Epithelial cell of esophagus (primary cell): ENCODE measurements at regions not wholly inside any gene's neighbourhood (a gene's known extent, or its start where the extent isn't known, plus 50 kb on each side); places are given as distances from the start of the nearest gene placed in this dataset.

Experiments used
- DNase-seq: peaks from one replicate; pipeline ENCODE4 v3.0.0; 2010; ENCODE audit warnings: low read depth
- H3K4me3 ChIP-seq: 2 replicates; pipeline ENCODE4 v1.5.1; 2011; ENCODE audit warnings: mild to moderate bottlenecking, low read length, control low read depth
- TF ChIP-seq, protein P1 (sequence below): IDR thresholded peaks from 2 replicates; pipeline ENCODE4 v1.5.1; 2011; ENCODE audit warnings: low read depth, mild to moderate bottlenecking, low read length, control low read depth, inconsistent platforms; ENCODE audit not compliant: insufficient read depth; ENCODE audit errors: missing control alignments

DNA sequence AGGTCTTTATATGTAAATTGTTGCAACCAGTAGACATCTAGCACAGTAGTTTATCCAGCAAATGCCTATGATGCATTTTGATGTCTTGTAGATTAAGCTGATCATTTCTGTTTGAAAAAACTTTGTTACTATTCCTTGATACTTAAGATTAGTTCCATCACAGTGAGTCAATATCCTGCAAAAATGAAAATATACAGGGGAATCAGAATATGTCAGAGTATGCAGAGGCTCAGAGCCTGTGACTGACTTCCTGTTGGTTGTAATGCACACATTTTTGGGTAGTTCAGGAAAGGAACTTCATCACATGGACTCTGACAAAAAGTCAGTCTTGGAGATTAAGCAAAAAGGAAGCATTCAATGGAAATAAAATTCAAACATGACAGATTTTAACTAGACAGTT lies 815.5 kb downstream of the FAT4 start:
- no peak overlapping the region for H3K4me3 ChIP-seq
- DNase-seq, result no peak
- TF ChIP-seq, protein P1, sequence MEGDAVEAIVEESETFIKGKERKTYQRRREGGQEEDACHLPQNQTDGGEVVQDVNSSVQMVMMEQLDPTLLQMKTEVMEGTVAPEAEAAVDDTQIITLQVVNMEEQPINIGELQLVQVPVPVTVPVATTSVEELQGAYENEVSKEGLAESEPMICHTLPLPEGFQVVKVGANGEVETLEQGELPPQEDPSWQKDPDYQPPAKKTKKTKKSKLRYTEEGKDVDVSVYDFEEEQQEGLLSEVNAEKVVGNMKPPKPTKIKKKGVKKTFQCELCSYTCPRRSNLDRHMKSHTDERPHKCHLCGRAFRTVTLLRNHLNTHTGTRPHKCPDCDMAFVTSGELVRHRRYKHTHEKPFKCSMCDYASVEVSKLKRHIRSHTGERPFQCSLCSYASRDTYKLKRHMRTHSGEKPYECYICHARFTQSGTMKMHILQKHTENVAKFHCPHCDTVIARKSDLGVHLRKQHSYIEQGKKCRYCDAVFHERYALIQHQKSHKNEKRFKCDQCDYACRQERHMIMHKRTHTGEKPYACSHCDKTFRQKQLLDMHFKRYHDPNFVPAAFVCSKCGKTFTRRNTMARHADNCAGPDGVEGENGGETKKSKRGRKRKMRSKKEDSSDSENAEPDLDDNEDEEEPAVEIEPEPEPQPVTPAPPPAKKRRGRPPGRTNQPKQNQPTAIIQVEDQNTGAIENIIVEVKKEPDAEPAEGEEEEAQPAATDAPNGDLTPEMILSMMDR, result no peak

DNA sequence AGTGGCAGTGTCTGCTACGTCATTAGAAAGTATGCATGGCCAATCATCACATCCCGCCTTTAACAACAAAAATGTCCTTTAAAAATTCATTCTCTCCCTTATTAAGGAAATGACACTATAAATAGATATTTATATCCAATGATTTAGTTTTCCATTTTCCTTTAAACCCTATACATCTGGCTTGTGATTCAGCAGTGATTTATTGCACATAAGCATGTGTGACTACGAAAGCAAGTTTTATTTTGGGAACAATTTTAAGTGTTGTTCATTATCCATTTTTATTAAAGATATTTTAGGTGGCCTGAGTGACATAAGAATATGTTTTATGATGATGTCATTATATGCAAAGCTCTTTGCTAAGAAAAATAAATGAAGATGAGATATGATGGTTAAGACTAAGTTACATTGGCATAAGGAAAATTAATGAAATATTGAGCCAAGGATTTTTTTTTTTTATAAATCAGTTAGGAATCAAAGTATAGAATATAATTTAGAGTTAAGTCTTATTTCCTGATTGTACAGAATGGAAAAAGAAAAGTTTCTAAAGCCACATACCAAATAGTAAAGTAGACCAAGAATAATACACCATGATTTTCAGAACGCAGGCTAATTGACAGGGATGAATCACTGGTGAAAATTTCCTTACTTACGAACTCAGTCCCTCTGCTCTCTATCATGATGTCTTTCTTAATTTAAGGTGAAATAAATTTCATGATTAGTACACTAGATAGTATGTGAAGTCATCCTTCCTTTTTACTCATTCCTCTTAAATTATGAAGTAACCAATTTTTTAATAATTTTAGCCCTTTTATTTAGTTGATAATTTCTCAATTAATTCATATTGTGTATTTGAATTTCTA lies 822.4 kb downstream of the FAT4 start:
- DNase-seq, result no peak
- H3K4me3 ChIP-seq, result no peak overlapping the region
- TF ChIP-seq, protein P1, result no peak

DNA sequence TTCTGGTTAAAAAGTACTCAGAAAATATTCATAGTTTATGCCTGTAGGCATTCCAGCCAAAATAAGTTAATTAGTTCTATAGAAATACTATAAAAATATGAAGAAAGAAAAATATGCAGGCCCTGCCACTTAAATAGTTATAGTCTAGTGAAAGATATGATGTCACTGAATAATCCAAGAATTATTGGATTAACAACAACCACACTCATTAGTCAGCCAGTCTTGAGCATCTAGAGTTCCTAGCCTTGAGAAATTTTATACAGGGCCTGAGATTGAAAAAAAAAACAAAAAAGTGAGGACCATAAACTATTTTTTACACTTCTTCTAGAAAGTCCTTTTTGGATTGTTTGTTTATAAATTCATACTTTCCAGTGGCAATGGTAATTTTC lies 823.0 kb downstream of the FAT4 start:
- TF ChIP-seq, protein P1, result no peak
- DNase-seq, result no peak
- H3K4me3 ChIP-seq, result no peak overlapping the region

DNA sequence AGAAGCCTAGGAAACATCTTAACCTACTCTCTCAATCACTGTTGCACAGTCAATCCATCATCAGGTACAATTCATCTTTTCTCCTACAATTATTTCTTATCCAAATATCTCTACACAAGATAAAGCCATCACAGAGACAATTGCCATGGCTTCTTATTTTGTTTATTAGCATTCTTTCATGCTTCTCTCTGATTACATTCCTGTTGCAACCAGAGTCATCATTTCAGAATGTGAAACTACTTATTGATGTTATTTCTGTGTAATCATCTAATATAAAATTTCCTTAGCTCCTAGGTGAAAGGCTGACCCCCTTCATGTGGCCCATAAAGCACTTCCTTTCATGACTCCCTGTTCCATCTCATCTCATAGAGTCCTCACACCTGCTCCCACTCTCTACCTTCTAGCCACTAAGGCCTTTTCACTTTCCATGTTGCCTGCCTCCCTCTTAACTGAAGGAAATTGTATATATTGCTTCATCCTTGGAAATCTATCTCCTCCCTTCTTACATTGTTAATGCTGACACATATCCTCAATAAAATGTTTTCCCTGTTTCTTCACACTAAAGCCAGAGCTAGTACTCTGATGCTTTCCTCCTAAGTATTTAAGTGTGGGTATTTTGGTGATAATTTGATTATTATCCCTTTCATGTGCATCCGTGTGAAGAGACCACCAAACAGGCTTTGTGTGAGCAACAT lies 829.9 kb downstream of the FAT4 start:
- TF ChIP-seq, protein P1, result no peak
- DNase-seq, result peak; percentile 49
- no peak overlapping the region for H3K4me3 ChIP-seq

DNA sequence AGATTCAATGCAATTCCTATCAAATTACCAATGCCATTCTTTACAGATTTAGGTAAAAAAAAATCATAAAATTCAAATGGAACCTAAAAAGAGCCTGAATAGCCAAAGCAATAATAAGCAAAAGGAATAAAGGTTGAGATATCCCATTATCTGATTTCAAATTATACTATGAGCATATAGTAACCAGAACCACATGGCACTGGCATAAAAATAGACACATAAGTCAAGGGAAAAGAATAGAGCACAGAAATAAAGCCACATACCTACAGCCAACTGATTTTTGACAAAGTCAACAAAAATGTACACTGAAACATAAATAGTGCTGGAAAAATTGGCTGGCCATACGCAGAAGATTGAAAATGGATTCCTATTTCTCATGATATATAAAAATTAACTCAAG lies 853.7 kb downstream of the FAT4 start:
- DNase-seq, result no peak
- H3K4me3 ChIP-seq, result no peak overlapping the region
- TF ChIP-seq, protein P1, result no peak

DNA sequence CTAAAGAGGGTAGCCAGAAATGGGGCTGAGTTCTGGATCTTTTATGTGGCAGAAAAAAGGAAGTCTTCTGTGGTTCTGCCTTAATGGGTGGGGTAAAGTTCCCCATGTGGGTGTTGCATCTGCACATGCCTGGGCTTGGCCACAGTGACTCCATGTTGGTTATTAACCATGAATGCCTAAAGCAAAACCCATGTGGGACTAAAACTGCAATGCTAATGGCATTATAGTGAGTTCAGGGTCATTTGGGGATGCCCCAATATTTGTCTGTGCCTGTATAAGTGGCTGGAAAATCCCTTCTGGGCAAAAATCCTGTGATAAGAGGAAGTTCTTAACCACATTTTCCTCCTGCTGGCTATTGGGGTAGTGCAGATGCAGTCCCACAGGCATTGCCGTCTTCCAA lies 857.4 kb downstream of the FAT4 start:
- no peak overlapping the region for H3K4me3 ChIP-seq
- peak; percentile 42 for DNase-seq
- TF ChIP-seq, protein P1, result no peak
